GM23248 (cell line): ENCODE measurements at regions not wholly inside any gene's neighbourhood (a gene's known extent, or its start where the extent isn't known, plus 50 kb on each side); places are given as distances from the start of the nearest gene placed in this dataset.

ENCODE experiments used
- DNase-seq: peaks from one replicate; pipeline ENCODE4 v3.0.0-alpha.2; 2015
- H2AFZ ChIP-seq: fragments of 200-600 bp; sonication (generic); 2 replicates; pipeline ENCODE4 v1.6.1; 2016; ENCODE audit warnings: antibody characterized with exemption
- H3F3A ChIP-seq: fragments of 200-600 bp; sonication (generic); 2 replicates; pipeline ENCODE4 v1.6.1; 2016; ENCODE audit warnings: mild to moderate bottlenecking, antibody characterized with exemption, mixed run types; ENCODE audit not compliant: insufficient read depth
- H3K27ac ChIP-seq: fragments of 200-600 bp; sonication (generic); 2 replicates; pipeline ENCODE4 v1.5.1; 2016; ENCODE audit warnings: mild to moderate bottlenecking
- H3K27me3 ChIP-seq: fragments of 200-600 bp; sonication (generic); replicated peaks from 2 replicates; pipeline ENCODE4 v1.6.1; 2016; ENCODE audit warnings: mild to moderate bottlenecking; ENCODE audit not compliant: insufficient read depth
- H3K36me3 ChIP-seq: fragments of 200-600 bp; sonication (generic); 2 replicates; pipeline ENCODE4 v1.6.1; 2016; ENCODE audit warnings: low read depth, mild to moderate bottlenecking
- H3K4me1 ChIP-seq: fragments of 200-600 bp; sonication (generic); 2 replicates; pipeline ENCODE4 v1.6.1; 2016; ENCODE audit warnings: mild to moderate bottlenecking; ENCODE audit not compliant: insufficient read depth
- H3K4me2 ChIP-seq: fragments of 200-600 bp; sonication (generic); one replicate; pipeline ENCODE4 v1.6.1; 2016; ENCODE audit warnings: mild to moderate bottlenecking; ENCODE audit not compliant: unreplicated experiment
- H3K4me3 ChIP-seq: fragments of 200-600 bp; sonication (generic); 2 replicates; pipeline ENCODE4 v1.5.1; 2016; ENCODE audit warnings: mild to moderate bottlenecking
- H3K79me2 ChIP-seq: fragments of 200-600 bp; sonication (generic); 2 replicates; pipeline ENCODE4 v1.6.1; 2016; ENCODE audit warnings: mild to moderate bottlenecking; ENCODE audit not compliant: insufficient read depth
- H3K9ac ChIP-seq: fragments of 200-600 bp; sonication (generic); 2 replicates; pipeline ENCODE4 v1.6.1; 2016; ENCODE audit warnings: mild to moderate bottlenecking
- H3K9me2 ChIP-seq: fragments of 200-600 bp; sonication (generic); 2 replicates; pipeline ENCODE4 v1.6.1; 2016; ENCODE audit warnings: mixed run types, mild to moderate bottlenecking, moderate library complexity; ENCODE audit not compliant: insufficient read depth
- H3K9me3 ChIP-seq: fragments of 200-600 bp; sonication (generic); one replicate; pipeline ENCODE4 v1.6.1; 2017; ENCODE audit warnings: low read depth
- H4K20me1 ChIP-seq: fragments of 200-600 bp; sonication (generic); 2 replicates; pipeline ENCODE4 v1.6.0; 2016; ENCODE audit not compliant: insufficient read depth
- EZH2 ChIP-seq: fragments of 200-600 bp; sonication (generic); IDR thresholded peaks from 2 replicates; pipeline ENCODE4 v1.6.1; 2018; ENCODE audit warnings: antibody characterized with exemption, mild to moderate bottlenecking; ENCODE audit not compliant: insufficient read depth, poor library complexity, severe bottlenecking
- EZH2phosphoT487 ChIP-seq: fragments of 200-600 bp; sonication (generic); IDR thresholded peaks from 2 replicates; pipeline ENCODE4 v1.6.1; 2018; ENCODE audit warnings: antibody characterized with exemption, moderate library complexity, mild to moderate bottlenecking, low read depth; ENCODE audit not compliant: insufficient read depth
- WGBS, 2 experiments: methylation state at CpG; one replicate each; pipeline ENCODE4 v1.1.6; 2015 to 2017; ENCODE audit warnings: low lambda C conversion rate in 2 of 2, low coverage in 1 of 2; ENCODE audit errors: missing lambda C conversion rate in 2 of 2; 5-methylcytosine and 5-hydroxymethylcytosine counted together
- in situ Hi-C: fragments of 300-500 bp; cut with MboI; formaldehyde crosslinking; loops from 2 replicates; pipeline ENCODE4 v1.15.0; 2020

- H3K79me2 ChIP-seq: no peaks in the 10 kb centered on the region
- H3K9ac ChIP-seq: no peak overlapping the region
- no peak overlapping the region for H3K27ac ChIP-seq
- WGBS, 2 experiments: 56 to 76% methylated on average over 6 of the region's 6 CpGs
- peaks cover 30% of the 10 kb centered on the region for H3K27me3 ChIP-seq
- H3K4me1 ChIP-seq: no peaks in the 10 kb centered on the region
- H3F3A ChIP-seq: no peaks in the 10 kb centered on the region
- no peaks in the 10 kb centered on the region for H3K36me3 ChIP-seq
- H4K20me1 ChIP-seq: no peaks in the 10 kb centered on the region
- no peak overlapping the region for H2AFZ ChIP-seq
- H3K4me2 ChIP-seq: no peak overlapping the region
- in situ Hi-C loops: no loop called here
- H3K9me2 ChIP-seq: no peaks in the 10 kb centered on the region
- TF ChIP-seq EZH2phosphoT487 (no peak), EZH2 (no peak)
- no peak overlapping the region for H3K4me3 ChIP-seq
- H3K9me3 ChIP-seq: no peaks in the 10 kb centered on the region
- no peak for DNase-seq
These were observed 76.5 kb upstream of the CDH5 start for GRCh38 chr16:66289986-66290385.

- no peaks in the 10 kb centered on the region for H3K9me2 ChIP-seq
- H3K36me3 ChIP-seq: no peaks in the 10 kb centered on the region
- H3K9ac ChIP-seq: no peak overlapping the region
- no peak for DNase-seq
- no peaks in the 10 kb centered on the region for H3F3A ChIP-seq
- no peaks in the 10 kb centered on the region for H4K20me1 ChIP-seq
- H3K4me1 ChIP-seq: no peaks in the 10 kb centered on the region
- WGBS, 2 experiments: 79 to 90% methylated on average over 8 to 15 of the region's 15 CpGs
- H3K4me3 ChIP-seq: no peak overlapping the region
- H3K27ac ChIP-seq: no peak overlapping the region
- no peak for TF ChIP-seq EZH2phosphoT487
- TF ChIP-seq EZH2: no peak
- no peaks in the 10 kb centered on the region for H3K9me3 ChIP-seq
- no peak overlapping the region for H2AFZ ChIP-seq
- no peak overlapping the region for H3K4me2 ChIP-seq
- in situ Hi-C loops: no loop called here
- peaks cover 22% of the 10 kb centered on the region for H3K27me3 ChIP-seq
- H3K79me2 ChIP-seq: no peaks in the 10 kb centered on the region
These were observed 77.3 kb upstream of the CDH5 start for GRCh38 chr16:66289051-66289680.

- Histone ChIP-seq H2AFZ (no peak overlapping the region), H3K36me3 (no peaks in the 10 kb centered on the region), H4K20me1 (no peaks in the 10 kb centered on the region), H3K79me2 (no peaks in the 10 kb centered on the region), H3K27ac (no peak overlapping the region), H3K9me2 (no peaks in the 10 kb centered on the region), H3K9me3 (no peaks in the 10 kb centered on the region), H3F3A (no peaks in the 10 kb centered on the region), H3K4me1 (no peaks in the 10 kb centered on the region), H3K4me3 (no peak overlapping the region), H3K4me2 (no peak overlapping the region), H3K27me3 (peaks cover 16% of the 10 kb centered on the region; the same call in 1 of the 2 replicates), H3K9ac (no peak overlapping the region)
- in situ Hi-C loops: no loop called here
- 86 to 96% methylated on average over 2 of the region's 2 CpGs for WGBS, 2 experiments
- DNase-seq: no peak
- TF ChIP-seq EZH2phosphoT487 (no peak), EZH2 (no peak)
These were observed 78.6 kb upstream of the CDH5 start for GRCh38 chr16:66287926-66288325.

GRCh38 chr16:66287416-66287815 lies 79.1 kb upstream of the CDH5 start:
- H3K4me1 ChIP-seq: no peaks in the 10 kb centered on the region
- DNase-seq: no peak
- H3K9me3 ChIP-seq: no peaks in the 10 kb centered on the region
- peaks cover 13% of the 10 kb centered on the region; the same call in 1 of the 2 replicates for H3K27me3 ChIP-seq
- no peak overlapping the region for H2AFZ ChIP-seq
- WGBS, 2 experiments: 44 to 55% methylated on average over 2 of the region's 2 CpGs
- TF ChIP-seq EZH2 (no peak), EZH2phosphoT487 (no peak)
- H4K20me1 ChIP-seq: no peaks in the 10 kb centered on the region
- no peak overlapping the region for H3K4me3 ChIP-seq
- no peaks in the 10 kb centered on the region for H3K36me3 ChIP-seq
- no peak overlapping the region for H3K4me2 ChIP-seq
- no peaks in the 10 kb centered on the region for H3K9me2 ChIP-seq
- in situ Hi-C loops: no loop called here
- no peaks in the 10 kb centered on the region for H3K79me2 ChIP-seq
- no peak overlapping the region for H3K27ac ChIP-seq
- no peak overlapping the region for H3K9ac ChIP-seq
- no peaks in the 10 kb centered on the region for H3F3A ChIP-seq
